ENCODE measurements at regions not wholly inside any gene's neighbourhood (a gene's known extent, or its start where the extent isn't known, plus 50 kb on each side); places are given as distances from the start of the nearest gene placed in this dataset.

DNA sequence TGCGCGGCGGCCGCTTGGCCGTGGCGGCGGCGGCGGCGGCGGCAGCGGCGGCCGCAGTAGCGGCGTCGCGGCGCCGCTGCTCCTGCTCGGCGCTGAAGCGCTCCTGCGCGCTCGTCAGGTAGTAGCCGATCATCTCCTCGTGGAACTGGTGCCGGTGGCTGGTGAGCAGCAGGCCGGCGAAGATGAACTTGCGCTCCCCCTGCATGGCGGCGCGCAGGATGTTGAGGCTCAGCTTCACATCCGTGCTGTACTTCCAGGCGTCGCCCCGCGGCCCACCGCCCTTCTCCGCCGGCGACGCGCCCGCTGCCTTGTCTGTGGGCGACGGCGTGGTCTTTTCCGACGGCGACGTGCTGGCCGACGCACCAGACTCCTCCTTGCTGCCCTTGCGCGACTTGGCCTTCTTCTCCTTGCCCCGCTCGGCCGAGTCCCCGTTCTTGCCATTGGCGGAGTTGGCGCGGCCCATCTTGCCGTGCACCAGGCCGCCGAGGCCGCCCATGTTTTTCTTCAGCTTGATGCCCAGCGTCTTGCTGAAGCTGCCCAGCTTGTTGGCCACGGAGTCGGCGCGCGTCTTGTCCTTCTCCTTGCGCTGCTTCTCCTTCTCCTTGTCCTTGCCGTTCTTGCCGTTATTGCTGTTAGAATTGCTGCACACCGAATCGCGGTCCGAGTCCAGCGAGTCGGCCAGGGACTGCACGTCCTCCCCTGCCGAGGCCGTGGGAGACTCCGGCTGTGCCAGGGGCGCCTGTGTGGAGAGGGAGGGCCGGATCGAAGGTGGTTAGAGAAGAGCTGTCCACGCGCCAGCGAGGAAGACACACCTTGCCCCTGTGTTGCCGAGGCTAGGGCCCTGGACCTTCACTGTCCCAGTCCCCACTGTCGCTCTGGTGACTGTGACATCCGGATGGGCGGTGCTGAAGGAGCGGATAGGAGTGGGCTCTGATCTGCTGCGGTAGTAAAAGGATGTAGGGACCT is 157.6 kb downstream of the KLF13 start:
- intact Hi-C loops (cut with DNase I) = loop anchor here (5.0 to 10.0 kb wide), 4 partner anchors 82 to 579 kb away; partner anchors contain the start of gene FAN1
- DNase-seq (ENCODE audit: low spot score) = no peak

DNA sequence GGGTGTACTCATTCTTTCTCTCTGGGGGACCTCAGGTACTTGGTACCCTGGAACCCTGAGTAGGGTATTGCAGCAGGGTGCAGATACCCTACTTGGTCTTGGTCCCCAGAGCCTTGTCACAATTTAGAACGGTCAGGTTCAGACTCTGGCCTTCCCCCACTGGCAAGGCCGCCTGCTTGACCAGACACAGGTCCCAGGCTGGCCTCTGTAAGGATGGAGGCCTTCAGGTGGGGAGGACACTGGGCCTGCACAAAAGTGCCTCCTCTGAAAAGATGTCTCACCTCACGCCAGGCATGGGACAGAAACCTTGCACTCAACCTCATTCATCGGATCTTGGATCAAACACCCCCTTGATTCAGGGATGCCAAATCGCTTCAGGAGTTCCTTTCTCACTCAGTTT is 158.4 kb downstream of the KLF13 start:
- intact Hi-C loops (cut with DNase I) = loop anchor here (5.0 to 10.0 kb wide), 5 partner anchors 83 to 580 kb away; partner anchors contain the start of genes FAN1 and KLF13
- no peak for DNase-seq (ENCODE audit: low spot score)

DNA sequence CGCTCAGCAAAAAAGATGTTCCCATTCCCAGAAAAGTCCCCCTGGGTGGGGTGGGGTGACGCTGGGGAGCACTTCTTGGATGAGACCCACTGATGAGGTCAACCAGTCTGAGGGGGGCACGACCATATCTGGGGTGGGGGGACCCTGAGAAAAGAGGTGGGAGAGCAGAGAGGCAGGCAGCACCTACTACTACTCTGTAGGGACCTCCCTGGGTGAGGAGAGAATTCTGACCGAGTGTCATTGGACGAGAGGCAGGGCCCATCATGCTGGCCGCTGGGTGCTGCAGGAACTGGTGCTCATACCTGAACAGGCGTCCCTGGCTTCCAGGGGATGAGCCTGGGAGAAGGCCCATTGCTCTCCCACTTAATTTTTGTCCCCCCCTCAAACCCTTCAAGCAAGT is 158.8 kb downstream of the KLF13 start:
- intact Hi-C loops (cut with DNase I) = loop anchor here (5.0 to 10.0 kb wide), 4 partner anchors 121 to 581 kb away; partner anchors contain the start of genes FAN1 and KLF13
- no peak for DNase-seq (ENCODE audit: low spot score)

DNA sequence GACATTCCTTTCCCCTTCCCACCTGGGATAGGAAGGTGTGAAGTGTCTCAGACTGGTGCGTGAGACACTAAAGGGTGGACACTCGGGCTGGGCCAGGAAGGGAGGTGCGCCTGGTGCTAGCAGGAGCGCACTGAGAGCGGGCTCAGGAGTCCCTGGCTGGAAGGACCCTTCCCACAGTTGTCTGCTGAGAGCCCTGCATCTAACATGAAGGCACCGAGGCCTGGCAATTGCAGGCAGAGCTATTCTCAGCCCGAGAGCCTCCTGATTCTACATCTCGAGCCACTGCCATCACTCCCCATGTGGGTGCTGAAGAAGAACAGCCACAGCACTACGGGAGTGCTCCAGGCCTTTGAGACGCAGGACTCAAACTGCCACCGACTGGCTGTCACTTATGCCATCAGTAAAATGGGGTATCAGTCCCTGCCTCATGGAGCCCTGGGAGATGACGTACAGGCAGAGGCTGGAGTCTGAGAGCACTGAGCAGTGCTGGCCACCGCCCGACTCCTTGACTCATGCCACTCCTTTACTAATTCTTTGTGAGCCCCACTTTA is 159.4 kb downstream of the KLF13 start:
- no peak for DNase-seq (ENCODE audit: low spot score)
- intact Hi-C loops (cut with DNase I) = loop anchor here (5.0 to 10.0 kb wide), 4 partner anchors 121 to 581 kb away; partner anchors contain the start of genes FAN1 and KLF13

DNA sequence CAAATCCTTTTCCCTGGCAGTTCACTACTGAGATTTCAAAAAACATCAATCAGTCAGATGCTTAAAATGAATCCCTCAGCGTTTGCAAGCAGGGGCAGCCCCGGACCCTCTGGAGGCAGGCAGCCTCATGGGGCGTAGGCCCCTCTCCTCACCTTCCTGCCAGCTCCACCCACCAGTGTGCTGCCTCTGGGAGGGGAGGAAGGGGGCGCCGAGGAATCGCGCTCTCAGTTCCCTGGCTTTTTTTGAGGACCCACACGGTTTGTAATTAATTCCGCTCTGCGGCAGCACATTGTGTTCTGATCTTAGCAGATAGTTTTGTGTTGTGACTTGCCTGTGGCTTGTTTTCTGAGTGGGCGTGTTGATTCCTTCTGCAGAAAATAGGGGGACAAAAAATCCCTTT is 159.9 kb downstream of the KLF13 start:
- no peak for DNase-seq (ENCODE audit: low spot score)
- intact Hi-C loops (cut with DNase I) = loop anchor here (5.0 to 10.0 kb wide), 4 partner anchors 122 to 582 kb away; partner anchors contain the start of genes FAN1 and KLF13

DNA sequence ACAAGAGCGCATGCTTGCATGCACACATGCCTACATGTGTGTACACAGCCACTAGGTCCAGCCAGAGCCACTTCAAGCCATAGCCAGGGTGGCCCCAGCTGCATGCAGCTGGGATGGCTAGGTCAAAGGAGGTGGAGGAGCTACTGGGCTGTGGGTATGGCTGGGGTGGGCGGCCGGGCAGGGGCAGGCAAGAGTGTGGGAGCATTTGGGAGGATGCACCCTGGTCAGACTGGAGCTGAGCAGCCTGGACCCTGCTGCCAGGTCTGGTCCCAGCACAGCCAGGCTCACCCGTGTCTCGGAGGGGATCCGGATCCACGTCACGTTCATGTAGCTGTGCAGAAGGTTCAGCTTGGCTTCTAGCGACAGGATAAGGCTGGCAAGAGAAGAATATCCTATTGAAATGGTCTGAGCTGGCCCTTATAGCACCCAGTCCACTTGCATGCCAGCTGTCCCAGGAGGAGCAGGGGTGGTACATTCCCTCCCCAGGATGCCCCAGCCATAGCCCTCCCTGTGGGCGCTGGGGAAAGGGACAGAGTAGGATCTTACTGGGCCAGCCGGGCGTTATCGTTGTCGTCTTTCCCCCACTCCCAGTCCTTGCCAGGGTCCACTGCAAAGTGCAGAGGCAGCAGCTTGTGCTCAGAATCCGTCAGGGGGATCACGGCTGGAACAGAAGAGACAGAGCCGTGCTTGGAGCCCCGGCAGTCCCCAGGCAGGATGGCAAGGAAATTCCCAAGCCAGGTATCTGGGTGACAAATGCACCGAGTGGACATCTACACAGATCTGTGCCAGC is 160.5 kb downstream of the KLF13 start:
- intact Hi-C loops (cut with DNase I) = loop anchor here (5.0 to 10.0 kb wide), 4 partner anchors 122 to 582 kb away; partner anchors contain the start of genes FAN1 and KLF13
- no peak for DNase-seq (ENCODE audit: low spot score)

DNA sequence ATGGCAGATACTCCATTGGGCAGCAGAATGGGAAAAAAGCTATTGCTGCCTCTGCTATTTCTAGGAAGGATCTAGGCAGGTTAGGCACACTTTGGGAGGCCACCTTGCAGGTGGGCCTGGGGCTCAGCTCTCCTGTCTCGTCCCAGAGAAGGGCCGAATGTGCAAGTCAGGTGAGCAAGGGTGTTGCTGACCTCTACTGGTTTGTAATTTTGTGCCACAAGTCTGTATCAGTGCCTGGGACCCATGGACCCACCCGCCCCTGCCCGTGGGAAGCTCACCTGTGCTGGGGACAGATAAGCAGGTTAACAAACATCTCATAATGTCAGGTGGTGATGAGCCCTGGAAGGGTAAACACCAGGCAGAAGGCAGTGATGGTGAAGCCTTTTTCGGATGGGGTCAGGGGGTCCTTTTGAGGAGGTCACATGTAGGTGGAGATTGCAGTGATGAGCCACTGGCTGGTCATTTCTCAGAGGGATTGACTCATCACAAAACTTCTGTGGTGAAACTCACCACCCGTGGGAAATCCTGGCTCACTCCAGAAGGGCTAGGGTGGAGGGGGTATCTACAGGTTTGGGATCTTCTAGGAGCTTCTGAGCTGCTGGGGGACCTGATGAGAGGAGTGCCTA is 161.3 kb downstream of the KLF13 start:
- intact Hi-C loops (cut with DNase I) = loop anchor here (2.0 to 10.0 kb wide), 6 partner anchors 49 to 583 kb away; partner anchors contain the start of genes FAN1 and KLF13
- no peak for DNase-seq (ENCODE audit: low spot score)

DNA sequence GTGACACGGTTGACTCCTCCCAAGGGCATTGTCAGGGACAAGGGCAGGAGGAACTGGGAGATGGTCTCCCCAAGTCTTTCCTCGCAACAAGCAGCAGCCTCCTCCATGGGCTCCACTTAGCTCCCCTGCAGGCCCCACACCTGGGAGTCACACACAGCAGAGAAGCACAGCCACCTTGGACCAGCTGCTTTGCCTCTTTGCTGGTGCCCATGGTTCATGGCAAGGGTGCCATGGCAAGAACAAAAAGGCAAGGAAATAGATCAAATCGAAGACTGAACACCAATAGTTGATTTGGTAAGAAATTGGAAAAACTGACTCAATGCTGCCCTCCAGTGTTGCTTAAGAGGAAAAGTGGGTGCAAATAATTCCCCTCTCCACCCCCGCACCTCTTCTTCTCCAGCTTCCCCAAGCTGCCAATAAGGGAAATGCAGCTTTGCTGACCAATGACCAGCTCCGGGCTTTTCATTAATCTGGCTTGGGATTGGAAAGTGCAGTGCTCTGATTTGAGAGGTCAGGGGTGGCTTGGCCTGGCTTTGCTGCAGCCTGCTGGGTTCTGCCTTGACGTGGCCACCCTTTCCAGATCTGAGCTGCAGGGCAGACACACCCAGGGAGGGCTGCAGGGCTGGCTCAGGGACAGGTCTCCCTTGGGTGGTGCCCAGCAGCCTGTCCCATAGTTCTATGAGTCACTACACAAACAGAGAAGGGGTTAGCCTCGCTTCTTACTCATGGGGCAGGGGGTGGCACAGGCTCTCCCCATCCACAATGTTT is 162.0 kb downstream of the KLF13 start:
- intact Hi-C loops (cut with DNase I) = loop anchor here (2.0 to 10.0 kb wide), 6 partner anchors 50 to 584 kb away; partner anchors contain the start of genes FAN1 and KLF13

DNA sequence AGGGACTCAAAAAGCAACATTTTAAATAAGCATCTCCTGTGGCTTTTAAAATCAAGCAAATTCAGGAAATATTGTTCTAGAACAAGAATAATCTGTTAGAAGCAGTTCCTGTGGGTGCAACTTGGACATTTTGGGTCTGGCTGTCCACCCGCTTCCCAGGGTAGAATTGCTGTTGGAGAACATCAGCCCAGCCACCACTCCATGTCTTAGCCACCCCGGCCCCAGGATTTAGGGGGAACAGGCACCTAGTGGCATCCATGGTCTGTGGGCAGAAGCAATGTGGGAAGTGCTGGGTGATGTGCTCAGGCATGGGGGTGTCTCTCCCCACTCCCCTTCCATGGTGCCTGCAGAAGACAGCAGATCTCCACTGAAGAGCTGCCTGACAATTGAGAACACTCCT is 162.6 kb downstream of the KLF13 start:
- intact Hi-C loops (cut with DNase I) = loop anchor here (2.0 to 10.0 kb wide), 6 partner anchors 50 to 584 kb away; partner anchors contain the start of genes FAN1 and KLF13
- DNase-seq (ENCODE audit: low spot score) = no peak

More for the DNA sequence above, 162.0 kb downstream of the KLF13 start:
- DNase-seq (ENCODE audit: low spot score) = no peak

DNA sequence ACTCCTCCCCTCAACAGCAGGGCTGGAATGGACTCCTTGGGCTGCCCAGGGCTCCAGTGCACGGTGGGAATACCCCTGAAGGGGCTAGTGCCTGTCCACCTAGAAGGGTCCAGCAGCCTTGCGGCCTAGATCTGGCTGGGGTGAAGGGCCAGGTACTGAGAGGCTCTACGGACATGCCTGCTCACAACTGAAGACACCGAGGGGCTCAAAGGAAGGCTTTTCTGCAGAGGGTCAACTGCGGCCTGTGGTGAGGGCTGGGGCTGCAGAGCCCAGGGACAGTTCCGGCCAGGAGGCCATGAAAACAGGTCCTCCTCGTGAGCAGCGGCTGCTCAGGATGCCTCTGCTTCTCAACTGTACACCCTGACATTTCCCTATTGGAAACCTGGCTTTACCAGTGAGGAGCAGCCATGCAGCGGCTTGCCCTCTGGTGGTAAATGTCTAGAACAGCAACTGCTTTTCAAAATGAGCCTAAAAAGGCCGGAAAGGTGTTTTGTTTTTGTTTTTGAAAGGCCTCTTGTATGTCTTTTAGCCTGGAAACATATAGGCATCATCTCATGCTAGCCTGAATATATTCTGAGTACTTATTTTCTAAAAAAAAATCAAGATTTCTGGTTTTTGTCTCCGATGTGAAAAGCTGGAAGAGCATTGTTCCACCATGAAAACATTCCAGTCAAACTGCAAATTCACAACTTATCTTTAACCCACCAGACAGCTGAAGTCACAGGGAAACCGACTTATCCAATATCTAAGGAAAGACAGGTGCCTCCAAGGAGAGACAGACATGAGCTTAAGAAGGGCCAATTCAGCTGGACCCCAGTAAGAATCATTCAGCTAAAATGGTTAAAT is 163.4 kb downstream of the KLF13 start:
- intact Hi-C loops (cut with DNase I) = loop anchor here (2.0 to 10.0 kb wide), 6 partner anchors 51 to 585 kb away; partner anchors contain the start of genes FAN1 and KLF13
- no peak for DNase-seq (ENCODE audit: low spot score)

DNA sequence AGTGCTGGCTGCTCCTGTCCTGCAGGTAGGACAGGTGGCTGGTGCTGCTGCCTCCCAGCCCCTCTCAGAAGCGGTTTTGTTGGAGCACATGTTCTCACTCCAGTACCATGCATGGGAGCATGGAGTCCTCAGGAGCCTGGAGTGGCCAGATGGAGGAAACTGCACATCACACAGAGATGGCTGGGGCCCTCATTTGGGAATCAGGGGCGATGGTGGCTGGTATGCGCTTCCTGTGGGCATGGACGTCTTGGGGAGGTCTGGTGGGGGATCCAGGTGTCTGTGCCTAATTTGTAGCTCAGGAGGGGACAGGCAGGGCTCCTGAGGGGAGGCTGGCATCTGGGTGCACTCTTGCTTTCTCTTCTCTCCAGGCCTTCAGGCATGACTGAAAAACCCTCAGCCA is 168.2 kb downstream of the KLF13 start:
- no peak for DNase-seq (ENCODE audit: low spot score)
- intact Hi-C loops (cut with DNase I) = no loop called here

DNA sequence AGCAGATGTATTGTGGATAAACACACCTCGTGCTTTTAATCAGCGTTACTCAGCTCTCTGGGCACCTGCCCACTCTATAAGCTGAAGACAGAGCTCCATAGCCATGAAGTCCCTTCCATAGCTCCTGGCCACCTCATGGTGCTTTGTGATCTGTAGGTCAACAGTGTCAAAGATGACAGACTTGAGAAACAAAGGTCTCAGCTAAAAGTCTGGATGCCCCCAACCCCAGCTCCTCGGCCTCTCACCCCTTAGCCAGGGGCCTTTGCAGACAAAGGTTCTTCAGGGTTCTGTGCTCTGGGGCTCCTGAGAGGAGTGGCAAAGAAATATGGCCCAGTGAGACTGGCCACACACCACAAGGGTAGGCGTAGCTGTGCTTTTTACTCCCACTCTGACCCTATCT is 168.6 kb downstream of the KLF13 start:
- intact Hi-C loops (cut with DNase I) = no loop called here
- no peak for DNase-seq (ENCODE audit: low spot score)

DNA sequence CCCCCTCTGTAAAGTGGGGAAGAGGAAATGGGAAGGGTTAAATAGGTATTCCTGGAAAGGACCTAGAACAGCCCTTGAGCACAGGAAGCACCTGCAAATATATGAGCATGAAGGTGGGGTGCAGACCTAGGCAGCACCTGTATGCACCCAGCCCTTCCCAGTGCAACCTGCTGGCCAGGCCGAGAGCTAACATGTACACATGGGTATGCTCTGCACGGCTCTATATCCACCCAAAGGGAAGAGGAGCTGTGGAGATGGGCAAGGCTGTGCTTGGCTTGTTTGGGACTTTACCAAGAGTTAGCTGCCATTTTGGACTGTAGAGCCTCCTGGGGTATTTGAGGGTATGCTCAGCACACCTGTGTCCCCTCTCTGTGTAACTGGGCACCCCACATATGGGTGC is 171.2 kb downstream of the KLF13 start:
- intact Hi-C loops (cut with DNase I) = no loop called here
- no peak for DNase-seq (ENCODE audit: low spot score)

DNA sequence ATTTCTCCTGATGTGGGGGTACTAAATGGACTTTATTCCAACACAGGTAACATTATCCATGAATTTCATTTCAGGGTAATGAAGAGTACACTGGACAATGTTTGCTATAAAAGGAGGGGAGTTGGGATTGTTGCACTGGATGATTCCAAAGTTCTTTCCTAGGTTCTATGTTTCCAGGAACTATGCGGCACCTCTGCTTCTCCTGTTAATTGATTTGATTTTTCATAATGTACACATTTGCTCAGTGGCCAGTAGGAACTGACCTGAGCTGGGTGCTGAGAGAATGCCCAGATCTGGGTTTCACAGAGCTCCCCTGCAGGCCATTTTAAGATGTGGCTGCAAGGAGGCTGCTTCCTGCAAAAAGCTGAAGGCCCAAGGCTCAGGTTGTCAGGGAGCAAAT is 171.7 kb downstream of the KLF13 start:
- DNase-seq (ENCODE audit: low spot score) = no peak
- intact Hi-C loops (cut with DNase I) = no loop called here

DNA sequence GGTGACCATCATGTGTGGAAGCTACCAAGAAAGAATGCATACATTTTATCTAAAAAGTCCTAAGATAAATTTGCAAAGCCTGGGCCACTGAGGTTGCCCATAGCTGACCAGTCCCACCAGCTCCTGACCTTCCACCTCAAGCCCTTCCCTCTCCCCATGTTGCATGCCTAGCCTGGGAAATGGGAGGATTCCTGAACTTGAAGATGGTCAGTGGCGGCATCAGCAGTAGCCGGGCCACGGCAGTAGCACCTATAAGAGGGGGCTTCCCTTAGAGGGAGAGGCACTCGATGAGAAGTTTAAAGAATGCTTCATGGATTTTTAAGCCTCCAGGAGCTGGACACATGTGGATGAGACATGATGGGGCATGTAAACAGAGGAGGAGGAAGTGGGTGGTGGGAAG is 172.1 kb downstream of the KLF13 start:
- DNase-seq (ENCODE audit: low spot score) = no peak
- intact Hi-C loops (cut with DNase I) = no loop called here

DNA sequence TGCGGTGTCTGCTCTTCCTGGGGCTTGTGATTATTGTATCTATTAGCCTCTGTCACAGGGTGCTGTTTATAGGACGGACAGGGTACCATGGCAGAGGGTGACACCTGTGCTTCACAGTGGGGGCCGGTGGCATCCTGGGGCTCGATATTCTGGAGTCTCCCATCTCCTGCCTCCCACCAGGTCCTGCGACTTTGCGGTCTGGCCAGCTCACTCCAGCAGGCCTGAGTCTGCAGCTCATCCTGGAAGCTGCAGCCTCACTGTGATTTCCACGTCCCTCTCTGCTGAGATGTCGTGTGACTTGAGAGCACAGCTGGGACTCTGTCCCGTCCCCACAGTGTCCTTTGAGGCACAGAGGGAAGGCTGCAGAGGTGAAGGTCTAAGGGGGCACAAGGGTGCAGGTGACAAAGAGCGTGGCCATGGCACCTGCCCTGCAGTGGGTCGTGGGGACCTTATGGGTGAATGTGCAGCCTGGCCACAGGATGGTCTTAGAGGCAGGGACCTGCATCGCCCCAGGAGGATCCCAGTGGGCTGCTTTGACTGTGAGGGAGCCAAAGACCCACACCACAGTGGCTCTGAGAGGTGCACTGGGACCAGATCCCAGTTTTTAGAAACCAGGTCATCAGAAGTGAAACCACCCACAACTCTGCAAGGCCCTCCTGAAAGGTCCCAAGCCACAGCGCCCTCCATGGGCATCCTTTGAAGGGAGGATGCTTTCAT is 172.8 kb downstream of the KLF13 start:
- intact Hi-C loops (cut with DNase I) = no loop called here
- DNase-seq (ENCODE audit: low spot score) = no peak

Measured in cardiac septum (tissue), 1 donor.